ENCODE measurements at regions not wholly inside any gene's neighbourhood (a gene's known extent, or its start where the extent isn't known, plus 50 kb on each side); places are given as distances from the start of the nearest gene placed in this dataset.
"Not testable (repeated sequence)": the region's sequence is repeated elsewhere in the genome, so short reads cannot be mapped to it uniquely, and the experiment has no call there.

- no peaks in the 10 kb centered on the region for H3K4me1 ChIP-seq (ENCODE audit: control insufficient read depth, insufficient read depth, low read length)
- no peak overlapping the region for H3K27ac ChIP-seq (ENCODE audit: low read depth, low read length)
- H3K27me3 ChIP-seq (ENCODE audit: control insufficient read depth, insufficient read depth, low read length), result no peaks in the 10 kb centered on the region
- no peaks in the 10 kb centered on the region for H3K36me3 ChIP-seq (ENCODE audit: control insufficient read depth, insufficient read depth, low read length)
- no peak overlapping the region for H3K9ac ChIP-seq (ENCODE audit: low read length)
- no peak overlapping the region for H3K4me3 ChIP-seq (ENCODE audit: low read length)
Observed at GRCh38 chr1:189752461-189752995, 725.1 kb downstream of the BRINP3 start.

- H3K27me3 ChIP-seq (ENCODE audit: control insufficient read depth, insufficient read depth, low read length); H3K4me3 ChIP-seq (ENCODE audit: low read length); H3K27ac ChIP-seq (ENCODE audit: low read depth, low read length); H3K9ac ChIP-seq (ENCODE audit: low read length); H3K4me1 ChIP-seq (ENCODE audit: control insufficient read depth, insufficient read depth, low read length); H3K36me3 ChIP-seq (ENCODE audit: control insufficient read depth, insufficient read depth, low read length): not testable (repeated sequence)
Observed at GRCh38 chr1:189755100-189755499, 722.6 kb downstream of the BRINP3 start.

- H3K36me3 ChIP-seq (ENCODE audit: control insufficient read depth, insufficient read depth, low read length), result no peaks in the 10 kb centered on the region
- no peak overlapping the region for H3K27ac ChIP-seq (ENCODE audit: low read depth, low read length)
- H3K27me3 ChIP-seq (ENCODE audit: control insufficient read depth, insufficient read depth, low read length), result no peaks in the 10 kb centered on the region
- H3K4me1 ChIP-seq (ENCODE audit: control insufficient read depth, insufficient read depth, low read length), result no peaks in the 10 kb centered on the region
- no peak overlapping the region for H3K4me3 ChIP-seq (ENCODE audit: low read length)
- no peak overlapping the region for H3K9ac ChIP-seq (ENCODE audit: low read length)
Observed at GRCh38 chr1:189764391-189765320, 713.0 kb downstream of the BRINP3 start.

- Histone ChIP-seq H3K36me3 (ENCODE audit: control insufficient read depth, insufficient read depth, low read length) (no peaks in the 10 kb centered on the region), H3K4me3 (ENCODE audit: low read length) (no peak overlapping the region), H3K4me1 (ENCODE audit: control insufficient read depth, insufficient read depth, low read length) (no peaks in the 10 kb centered on the region), H3K27ac (ENCODE audit: low read depth, low read length) (no peak overlapping the region), H3K9ac (ENCODE audit: low read length) (no peak overlapping the region), H3K27me3 (ENCODE audit: control insufficient read depth, insufficient read depth, low read length) (no peaks in the 10 kb centered on the region)
Observed at GRCh38 chr1:189769448-189769847, 708.2 kb downstream of the BRINP3 start.

- Histone ChIP-seq H3K27ac (ENCODE audit: low read depth, low read length) (no peak overlapping the region), H3K4me3 (ENCODE audit: low read length) (no peak overlapping the region), H3K4me1 (ENCODE audit: control insufficient read depth, insufficient read depth, low read length) (no peaks in the 10 kb centered on the region), H3K9ac (ENCODE audit: low read length) (no peak overlapping the region), H3K36me3 (ENCODE audit: control insufficient read depth, insufficient read depth, low read length) (no peaks in the 10 kb centered on the region), H3K27me3 (ENCODE audit: control insufficient read depth, insufficient read depth, low read length) (no peaks in the 10 kb centered on the region)
Observed at GRCh38 chr1:189774721-189775287, 702.9 kb downstream of the BRINP3 start.

GRCh38 chr1:189775343-189775742 is 702.3 kb downstream of the BRINP3 start:
- H3K27ac ChIP-seq (ENCODE audit: low read depth, low read length), result no peak overlapping the region
- no peak overlapping the region for H3K9ac ChIP-seq (ENCODE audit: low read length)
- no peaks in the 10 kb centered on the region for H3K36me3 ChIP-seq (ENCODE audit: control insufficient read depth, insufficient read depth, low read length)
- no peak overlapping the region for H3K4me3 ChIP-seq (ENCODE audit: low read length)
- no peaks in the 10 kb centered on the region for H3K4me1 ChIP-seq (ENCODE audit: control insufficient read depth, insufficient read depth, low read length)
- no peaks in the 10 kb centered on the region for H3K27me3 ChIP-seq (ENCODE audit: control insufficient read depth, insufficient read depth, low read length)

- H3K27ac ChIP-seq (ENCODE audit: low read depth, low read length), result no peak overlapping the region
- H3K4me3 ChIP-seq (ENCODE audit: low read length), result no peak overlapping the region
- H3K27me3 ChIP-seq (ENCODE audit: control insufficient read depth, insufficient read depth, low read length), result no peaks in the 10 kb centered on the region
Observed at GRCh38 chr1:189779034-189779433, 698.6 kb downstream of the BRINP3 start.

GRCh38 chr1:189782295-189782694 is 695.4 kb downstream of the BRINP3 start:
- H3K4me3 ChIP-seq (ENCODE audit: low read length), result no peak overlapping the region
- H3K27ac ChIP-seq (ENCODE audit: low read depth, low read length), result no peak overlapping the region
- no peak overlapping the region for H3K9ac ChIP-seq (ENCODE audit: low read length)
- no peaks in the 10 kb centered on the region for H3K4me1 ChIP-seq (ENCODE audit: control insufficient read depth, insufficient read depth, low read length)
- H3K27me3 ChIP-seq (ENCODE audit: control insufficient read depth, insufficient read depth, low read length), result no peaks in the 10 kb centered on the region
- no peaks in the 10 kb centered on the region for H3K36me3 ChIP-seq (ENCODE audit: control insufficient read depth, insufficient read depth, low read length)

More at GRCh38 chr1:189779034-189779433, 698.6 kb downstream of the BRINP3 start:
- Histone ChIP-seq H3K36me3 (ENCODE audit: control insufficient read depth, insufficient read depth, low read length) (no peaks in the 10 kb centered on the region), H3K9ac (ENCODE audit: low read length) (no peak overlapping the region), H3K4me1 (ENCODE audit: control insufficient read depth, insufficient read depth, low read length) (no peaks in the 10 kb centered on the region)

GRCh38 chr1:189783456-189783855 is 694.2 kb downstream of the BRINP3 start:
- H3K27ac ChIP-seq (ENCODE audit: low read depth, low read length), result no peak overlapping the region
- no peaks in the 10 kb centered on the region for H3K27me3 ChIP-seq (ENCODE audit: control insufficient read depth, insufficient read depth, low read length)
- H3K9ac ChIP-seq (ENCODE audit: low read length), result no peak overlapping the region
- no peaks in the 10 kb centered on the region for H3K4me1 ChIP-seq (ENCODE audit: control insufficient read depth, insufficient read depth, low read length)
- no peak overlapping the region for H3K4me3 ChIP-seq (ENCODE audit: low read length)
- no peaks in the 10 kb centered on the region for H3K36me3 ChIP-seq (ENCODE audit: control insufficient read depth, insufficient read depth, low read length)

- H3K27ac ChIP-seq (ENCODE audit: low read depth, low read length), result no peak overlapping the region
- H3K4me3 ChIP-seq (ENCODE audit: low read length), result no peak overlapping the region
- H3K9ac ChIP-seq (ENCODE audit: low read length), result no peak overlapping the region
Observed at GRCh38 chr1:189786761-189787160, 690.9 kb downstream of the BRINP3 start.

GRCh38 chr1:189787201-189787600 is 690.5 kb downstream of the BRINP3 start:
- no peaks in the 10 kb centered on the region for H3K36me3 ChIP-seq (ENCODE audit: control insufficient read depth, insufficient read depth, low read length)
- H3K4me1 ChIP-seq (ENCODE audit: control insufficient read depth, insufficient read depth, low read length), result no peaks in the 10 kb centered on the region
- no peaks in the 10 kb centered on the region for H3K27me3 ChIP-seq (ENCODE audit: control insufficient read depth, insufficient read depth, low read length)
- no peak overlapping the region for H3K9ac ChIP-seq (ENCODE audit: low read length)
- H3K27ac ChIP-seq (ENCODE audit: low read depth, low read length), result no peak overlapping the region
- H3K4me3 ChIP-seq (ENCODE audit: low read length), result no peak overlapping the region

More at GRCh38 chr1:189786761-189787160, 690.9 kb downstream of the BRINP3 start:
- Histone ChIP-seq H3K27me3 (ENCODE audit: control insufficient read depth, insufficient read depth, low read length) (no peaks in the 10 kb centered on the region), H3K36me3 (ENCODE audit: control insufficient read depth, insufficient read depth, low read length) (no peaks in the 10 kb centered on the region), H3K4me1 (ENCODE audit: control insufficient read depth, insufficient read depth, low read length) (no peaks in the 10 kb centered on the region)

- Histone ChIP-seq H3K4me3 (ENCODE audit: low read length) (no peak overlapping the region), H3K36me3 (ENCODE audit: control insufficient read depth, insufficient read depth, low read length) (no peaks in the 10 kb centered on the region), H3K27ac (ENCODE audit: low read depth, low read length) (no peak overlapping the region), H3K4me1 (ENCODE audit: control insufficient read depth, insufficient read depth, low read length) (no peaks in the 10 kb centered on the region), H3K9ac (ENCODE audit: low read length) (no peak overlapping the region), H3K27me3 (ENCODE audit: control insufficient read depth, insufficient read depth, low read length) (no peaks in the 10 kb centered on the region)
Observed at GRCh38 chr1:189790335-189790734, 687.3 kb downstream of the BRINP3 start.
